ENCODE measurements at regions not wholly inside any gene's neighbourhood (a gene's known extent, or its start where the extent isn't known, plus 50 kb on each side); places are given as distances from the start of the nearest gene placed in this dataset.
"Not testable (repeated sequence)": the region's sequence is repeated elsewhere in the genome, so short reads cannot be mapped to it uniquely, and the experiment has no call there.

DNA sequence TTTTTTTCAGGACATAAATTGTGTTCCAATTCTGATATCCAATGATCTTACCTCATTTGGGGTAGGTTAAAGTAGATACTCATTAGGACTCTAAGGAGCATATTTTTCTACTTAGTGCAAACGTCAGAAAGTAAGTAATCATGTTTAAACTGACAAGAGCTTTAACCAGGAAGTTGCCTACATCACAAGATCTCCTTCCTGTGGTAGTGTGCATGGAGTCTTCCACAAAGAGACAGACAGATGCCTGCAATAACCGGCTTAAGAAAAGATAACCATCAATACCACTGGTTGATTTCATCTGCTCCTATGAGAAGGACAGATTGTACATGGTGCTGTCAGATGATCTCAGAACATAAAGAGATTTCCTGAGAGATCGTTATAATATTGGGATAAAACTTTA lies 160.0 kb downstream of the POTEB3 start:
- TF ChIP-seq CTCF (conservative IDR thresholded peaks at IDR 0.05 in 1 of 2, IDR thresholded peaks at IDR 0.05 in 1 of 2; ENCODE audit: extremely low read depth in 1 of 2, insufficient read depth in 1 of 2, low read depth in 1 of 2, low read length in 2 of 2); EZH2 (IDR thresholded peaks at IDR 0.05; ENCODE audit: borderline replicate concordance, low read length): not testable (repeated sequence)

Measured in mammary epithelial cell (primary cell).